Kidney (tissue), 13 donors: ENCODE measurements at regions not wholly inside any gene's neighbourhood (a gene's known extent, or its start where the extent isn't known, plus 50 kb on each side); places are given as distances from the start of the nearest gene placed in this dataset.

Experiments
- DNase-seq, 5 donors: peaks; one replicate each; pipeline ENCODE4 v3.0.0-alpha.2; 2013 to 2020
- FAIRE-seq: peaks from 2 replicates; lab custom pipeline; 2012; peaks lifted over from hg19 to GRCh38; lab: Jason Lieb, UNC
- H3K27ac ChIP-seq, 2 donors: one replicate each; pipeline ENCODE4 v1.7.0; 2013; ENCODE audit warnings: low read depth in 2 of 2, low read length in 2 of 2, inconsistent platforms in 1 of 2
- H3K27me3 ChIP-seq: one replicate; pipeline ENCODE4 v1.7.1; 2013; ENCODE audit warnings: low read length, inconsistent platforms; ENCODE audit not compliant: control insufficient read depth, insufficient read depth
- H3K36me3 ChIP-seq, 3 donors: one replicate each; pipeline versions ENCODE4 v1.7.0 to v1.7.1; 2013; ENCODE audit warnings: low read length in 3 of 3, control low read depth in 1 of 3, inconsistent platforms in 1 of 3; ENCODE audit not compliant: insufficient read depth in 3 of 3, control insufficient read depth in 2 of 3
- H3K4me1 ChIP-seq, 3 donors: one replicate each; pipeline versions ENCODE4 v1.7.0 to v1.7.1; 2013; ENCODE audit warnings: low read length in 3 of 3, inconsistent platforms in 1 of 3, low read depth in 1 of 3; ENCODE audit not compliant: control insufficient read depth in 2 of 3, insufficient read depth in 2 of 3
- H3K4me3 ChIP-seq, 3 donors: one replicate each; pipeline versions ENCODE4 v1.7.0 to v1.8.1; 2013; ENCODE audit warnings: low read length in 3 of 3, control low read depth in 1 of 3, inconsistent platforms in 1 of 3
- H3K9ac ChIP-seq, 3 donors: one replicate each; pipeline versions ENCODE4 v1.7.0 to v1.7.1; 2013; ENCODE audit warnings: low read length in 3 of 3, control low read depth in 1 of 3, inconsistent platforms in 1 of 3
- H3K9me3 ChIP-seq, 3 donors: one replicate each; pipeline versions ENCODE4 v1.7.0 to v1.7.1; 2013; ENCODE audit warnings: low read length in 3 of 3, control low read depth in 1 of 3, inconsistent platforms in 1 of 3; ENCODE audit not compliant: control insufficient read depth in 2 of 3, insufficient read depth in 1 of 3
- CTCF ChIP-seq: IDR thresholded peaks from 3 replicates; pipeline ENCODE4 v1.5.1; 2012; ENCODE audit warnings: mild to moderate bottlenecking, moderate library complexity, borderline replicate concordance; ENCODE audit not compliant: insufficient read depth; ENCODE audit errors: extremely low read depth
- intact Hi-C: fragments of 100-400 bp; cut with DNase I; formaldehyde crosslinking; loops from one replicate; pipeline ENCODE4 v1.11.1; 2022
- donor health status: control.
- donor health status: control.
- donor health status: control.
- donor health status: control.
- donor health status: control.
- donor health status: DM: yes; HTN: yes; CAD: no.
- donor health status: Normal renal cell carcinoma (clear cell type).

DNA sequence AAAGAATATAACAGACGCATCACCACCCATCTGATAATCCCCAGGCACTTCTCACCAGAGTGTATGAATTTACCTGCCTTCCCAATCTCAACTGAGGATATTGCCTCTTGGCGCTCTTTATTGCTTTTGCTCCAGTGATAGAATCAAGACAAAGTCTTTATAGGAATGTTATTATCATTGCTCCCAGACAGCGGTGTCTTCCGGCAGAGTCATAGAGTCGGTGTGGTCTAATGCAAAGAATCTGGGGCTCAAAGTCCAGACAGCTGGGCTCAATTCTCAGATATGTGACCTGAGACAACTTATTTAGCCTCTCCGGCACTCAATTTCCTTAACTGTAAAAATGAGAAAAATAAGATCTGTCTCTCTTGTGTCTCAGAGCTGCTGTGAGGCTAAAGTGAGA lies 106.1 kb upstream of the PAK3 start:
- intact Hi-C loops: no loop called here
- Histone ChIP-seq H3K4me1 (no peaks in the 10 kb centered on the region), H3K4me3 (no peak overlapping the region), H3K9ac (no peak overlapping the region), H3K36me3 (no peaks in the 10 kb centered on the region), H3K27me3 (no peaks in the 10 kb centered on the region), H3K9me3 (no peaks in the 10 kb centered on the region), H3K27ac (no peak overlapping the region)
- no peak for TF ChIP-seq CTCF
- FAIRE-seq (no peak), DNase-seq (no peak)

DNA sequence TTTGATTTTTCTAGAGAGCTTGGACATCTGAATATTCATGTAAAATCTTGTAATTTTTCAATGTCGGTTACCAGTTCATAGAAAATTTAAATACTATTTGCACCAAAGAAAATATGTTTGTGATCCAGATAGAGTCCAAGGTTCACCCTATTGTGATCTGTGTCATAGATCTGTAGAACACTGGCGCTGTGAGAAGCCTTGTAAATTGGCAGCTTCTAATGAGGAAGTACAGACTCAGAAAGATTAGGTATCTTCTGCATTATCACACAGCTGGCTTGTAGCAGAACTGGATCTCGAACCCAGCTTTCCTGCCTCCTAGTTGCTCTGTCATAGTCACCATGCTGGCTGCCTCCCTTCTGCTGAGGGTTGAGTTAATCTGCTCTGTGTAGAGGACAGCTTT lies 106.5 kb upstream of the PAK3 start:
- intact Hi-C loops: no loop called here
- no peak for FAIRE-seq
- no peak for TF ChIP-seq CTCF
- no peak for DNase-seq
- Histone ChIP-seq H3K4me3 (no peak overlapping the region), H3K4me1 (no peaks in the 10 kb centered on the region), H3K36me3 (no peaks in the 10 kb centered on the region), H3K27me3 (no peaks in the 10 kb centered on the region), H3K9ac (no peak overlapping the region), H3K27ac (no peak overlapping the region), H3K9me3 (no peaks in the 10 kb centered on the region)

- intact Hi-C loops: no loop called here
- FAIRE-seq: no peak
Measured at GRCh38 chrX:110987292-110987691, 108.7 kb upstream of the PAK3 start.

More at GRCh38 chrX:110987292-110987691, 108.7 kb upstream of the PAK3 start:
- Histone ChIP-seq H3K36me3 (no peaks in the 10 kb centered on the region), H3K4me1 (no peaks in the 10 kb centered on the region), H3K27me3 (peaks cover 3% of the 10 kb centered on the region), H3K27ac (no peak overlapping the region), H3K9ac (no peak overlapping the region), H3K9me3 (no peaks in the 10 kb centered on the region), H3K4me3 (no peak overlapping the region)
- no peak for DNase-seq
- TF ChIP-seq CTCF: no peak
